ENCODE measurements at regions not wholly inside any gene's neighbourhood (a gene's known extent, or its start where the extent isn't known, plus 50 kb on each side); places are given as distances from the start of the nearest gene placed in this dataset.
A peak's percentile ranks its signal among the peaks of the same experiment; 100 is the strongest.

DNA sequence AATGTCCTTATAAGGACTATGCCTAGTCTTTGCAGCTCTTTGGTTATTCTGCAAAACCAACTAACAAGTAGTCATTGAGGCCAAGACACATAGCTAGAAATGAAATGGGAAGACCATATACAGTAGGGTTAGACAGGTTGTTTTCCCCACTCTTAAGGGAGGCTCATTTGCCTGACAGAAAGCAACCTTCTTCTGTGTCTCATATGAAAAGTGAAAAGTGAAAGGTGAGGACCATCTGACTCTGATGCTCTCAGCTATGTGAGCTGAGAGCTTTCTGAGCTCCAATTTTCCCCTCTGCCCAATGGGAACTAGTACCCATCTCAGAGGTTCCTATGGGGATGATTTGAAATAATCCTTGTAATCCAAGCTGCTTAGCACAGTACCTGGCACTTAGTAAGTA lies 142.0 kb upstream of the BDNF start:
- TF ChIP-seq, protein P1, sequence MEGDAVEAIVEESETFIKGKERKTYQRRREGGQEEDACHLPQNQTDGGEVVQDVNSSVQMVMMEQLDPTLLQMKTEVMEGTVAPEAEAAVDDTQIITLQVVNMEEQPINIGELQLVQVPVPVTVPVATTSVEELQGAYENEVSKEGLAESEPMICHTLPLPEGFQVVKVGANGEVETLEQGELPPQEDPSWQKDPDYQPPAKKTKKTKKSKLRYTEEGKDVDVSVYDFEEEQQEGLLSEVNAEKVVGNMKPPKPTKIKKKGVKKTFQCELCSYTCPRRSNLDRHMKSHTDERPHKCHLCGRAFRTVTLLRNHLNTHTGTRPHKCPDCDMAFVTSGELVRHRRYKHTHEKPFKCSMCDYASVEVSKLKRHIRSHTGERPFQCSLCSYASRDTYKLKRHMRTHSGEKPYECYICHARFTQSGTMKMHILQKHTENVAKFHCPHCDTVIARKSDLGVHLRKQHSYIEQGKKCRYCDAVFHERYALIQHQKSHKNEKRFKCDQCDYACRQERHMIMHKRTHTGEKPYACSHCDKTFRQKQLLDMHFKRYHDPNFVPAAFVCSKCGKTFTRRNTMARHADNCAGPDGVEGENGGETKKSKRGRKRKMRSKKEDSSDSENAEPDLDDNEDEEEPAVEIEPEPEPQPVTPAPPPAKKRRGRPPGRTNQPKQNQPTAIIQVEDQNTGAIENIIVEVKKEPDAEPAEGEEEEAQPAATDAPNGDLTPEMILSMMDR (IDR thresholded peaks at IDR 0.05; ENCODE audit: low read depth, low read length, missing control alignments) = no peak
- DNase-seq (ENCODE audit: low read depth) = no peak
- H3K4me3 ChIP-seq (ENCODE audit: low read depth, low read length) = no peak overlapping the region

DNA sequence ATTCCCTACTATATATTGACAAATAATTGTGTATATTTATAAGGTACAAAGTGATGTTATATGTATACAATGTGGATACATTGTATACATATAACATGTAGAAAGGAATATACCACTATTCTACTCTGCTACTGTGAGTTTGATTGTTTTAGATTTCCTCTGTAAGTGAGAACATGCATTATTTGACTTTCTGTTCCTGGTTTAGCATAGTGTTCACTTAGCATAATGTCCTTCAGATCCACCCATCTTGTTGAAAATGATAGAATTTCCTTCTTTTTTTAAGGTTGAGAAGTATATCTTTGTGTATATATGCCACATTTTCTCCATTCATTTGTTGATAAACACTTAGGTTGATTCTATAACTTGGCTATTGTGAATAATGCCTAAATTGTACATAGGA lies 140.8 kb upstream of the BDNF start:
- DNase-seq (ENCODE audit: low read depth) = no peak
- TF ChIP-seq, protein P1 (IDR thresholded peaks at IDR 0.05; ENCODE audit: low read depth, low read length, missing control alignments) = no peak
- no peak overlapping the region for H3K4me3 ChIP-seq (ENCODE audit: low read depth, low read length)

GRCh38 chr11:27839226-27839913 lies 139.1 kb upstream of the BDNF start:
- no peak overlapping the region for H3K4me3 ChIP-seq (ENCODE audit: low read depth, low read length)
- no peak for DNase-seq (ENCODE audit: low read depth)
- TF ChIP-seq, protein P1 (IDR thresholded peaks at IDR 0.05; ENCODE audit: low read depth, low read length, missing control alignments) = peak; percentile 33

- TF ChIP-seq, protein P1 (IDR thresholded peaks at IDR 0.05; ENCODE audit: low read depth, low read length, missing control alignments) = no peak
- DNase-seq (ENCODE audit: low read depth) = no peak
- no peak overlapping the region for H3K4me3 ChIP-seq (ENCODE audit: low read depth, low read length)
Observed at GRCh38 chr11:27838674-27839073, 138.4 kb upstream of the BDNF start.

DNA sequence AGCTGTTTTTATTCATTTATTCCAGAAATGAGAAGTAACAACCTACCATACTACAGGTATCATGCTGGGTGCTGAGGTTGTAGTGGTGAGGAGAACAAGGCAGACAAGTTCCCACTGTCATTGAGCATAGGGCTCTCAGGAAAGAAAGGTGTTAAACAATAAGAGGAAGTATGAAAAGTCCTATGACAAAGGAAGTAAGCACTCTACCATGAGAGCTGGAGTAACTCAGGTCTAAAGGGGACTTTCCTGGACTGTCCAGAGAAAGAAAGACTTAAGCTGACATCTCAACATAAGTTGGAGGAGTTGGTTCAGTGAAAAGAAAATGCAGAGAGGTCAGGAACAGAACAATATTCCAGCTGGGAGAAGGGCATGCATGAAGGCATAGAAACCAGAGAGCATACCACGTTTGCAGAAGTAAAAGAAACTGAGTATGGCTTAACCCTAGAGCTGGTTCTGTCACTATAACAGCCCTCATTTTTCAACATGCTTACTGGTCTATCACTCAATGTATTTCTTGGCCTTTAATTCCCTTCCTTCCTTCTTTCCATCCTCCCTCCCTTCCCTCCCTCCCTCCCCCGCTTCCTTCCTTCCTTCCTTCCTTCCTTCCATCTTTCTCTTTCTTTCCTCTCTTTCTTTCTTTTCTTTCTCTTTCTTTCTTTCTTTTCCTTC lies 137.8 kb upstream of the BDNF start:
- H3K4me3 ChIP-seq (ENCODE audit: low read depth, low read length) = no peak overlapping the region
- peak; percentile 5 for DNase-seq (ENCODE audit: low read depth)
- TF ChIP-seq, protein P1 (IDR thresholded peaks at IDR 0.05; ENCODE audit: low read depth, low read length, missing control alignments) = no peak

DNA sequence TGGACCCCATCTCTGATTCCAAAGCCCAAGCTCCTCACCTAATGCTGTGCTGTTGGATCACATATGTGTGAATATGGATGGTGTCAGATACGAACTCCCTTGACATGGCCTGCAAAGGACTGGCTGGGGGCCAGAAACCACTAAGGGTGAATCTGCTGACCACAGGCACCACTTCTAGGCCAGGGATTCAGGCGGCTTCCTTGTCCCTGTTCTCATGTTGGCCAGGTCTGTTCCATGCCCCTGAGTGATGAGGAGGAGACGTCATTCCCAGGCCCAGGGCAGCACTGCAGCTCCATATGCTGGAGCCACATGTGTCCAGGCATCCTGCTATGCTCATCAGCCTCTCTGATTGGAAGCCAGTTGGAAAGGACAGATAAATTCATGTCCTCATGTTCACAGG lies 130.0 kb upstream of the BDNF start:
- TF ChIP-seq, protein P1 (IDR thresholded peaks at IDR 0.05; ENCODE audit: low read depth, low read length, missing control alignments) = no peak
- DNase-seq (ENCODE audit: low read depth) = no peak
- no peak overlapping the region for H3K4me3 ChIP-seq (ENCODE audit: low read depth, low read length)

DNA sequence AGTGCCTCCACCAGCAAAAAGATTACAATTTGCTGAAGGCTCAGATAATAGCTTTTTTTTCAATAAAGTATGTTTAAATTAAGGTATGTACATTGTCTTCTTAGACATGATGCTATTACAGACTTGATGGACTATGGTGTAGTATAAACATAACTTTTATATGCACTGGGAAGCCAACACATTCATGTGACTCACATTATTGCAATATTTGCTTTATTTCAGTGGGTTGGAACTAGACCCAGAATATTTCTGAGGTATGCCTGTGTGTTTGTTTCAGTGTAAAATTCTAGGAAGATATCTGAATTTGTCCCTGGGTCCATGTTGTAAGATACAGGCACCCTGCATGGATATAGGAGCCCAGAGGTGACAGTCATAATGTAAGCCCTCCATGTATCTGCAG lies 120.0 kb upstream of the BDNF start:
- TF ChIP-seq, protein P1 (IDR thresholded peaks at IDR 0.05; ENCODE audit: low read depth, low read length, missing control alignments) = no peak
- H3K4me3 ChIP-seq (ENCODE audit: low read depth, low read length) = no peak overlapping the region
- no peak for DNase-seq (ENCODE audit: low read depth)
